ENCODE measurements at regions not wholly inside any gene's neighbourhood (a gene's known extent, or its start where the extent isn't known, plus 50 kb on each side); places are given as distances from the start of the nearest gene placed in this dataset.

DNA sequence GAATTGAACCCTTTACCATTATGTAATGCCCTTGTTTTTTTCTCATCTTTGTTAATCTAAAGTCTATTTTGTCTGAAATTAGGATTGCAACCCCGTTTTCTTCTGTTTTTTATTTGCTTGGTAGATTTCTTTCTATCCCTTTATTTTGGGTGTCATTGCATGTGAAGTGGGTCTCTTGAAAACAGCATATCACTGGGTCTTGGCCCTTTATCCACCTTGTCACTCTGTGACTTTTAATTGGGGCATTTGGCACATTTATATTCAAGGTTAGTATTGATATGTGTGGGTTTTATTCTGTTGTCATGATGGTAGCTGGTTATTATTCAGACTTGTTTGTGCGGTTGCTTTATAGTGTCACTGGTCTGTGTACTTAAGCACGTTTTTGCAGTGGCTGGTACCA, 117.4 kb upstream of the MARCHF11 start:
- TF ChIP-seq CTCF (IDR thresholded peaks at IDR 0.05) (no peak), POLR2A (IDR thresholded peaks at IDR 0.05) (no peak)

Measured in testis (tissue), 2 donors.